Uterus (tissue), 3 donors: ENCODE measurements at regions not wholly inside any gene's neighbourhood (a gene's known extent, or its start where the extent isn't known, plus 50 kb on each side); places are given as distances from the start of the nearest gene placed in this dataset.

ENCODE experiments used
- DNase-seq, 2 donors: peaks; one replicate each; pipeline ENCODE4 v3.0.0-alpha.2; 2019 to 2020
- H3K27ac ChIP-seq, 2 donors: fragments of 200-600 bp; sonication (generic); 1 replicate in 1 of 2; 2 replicates in 1 of 2; pipeline ENCODE4 v1.5.1; 2016 to 2018
- H3K27me3 ChIP-seq, 2 donors: fragments of 200-600 bp; sonication (generic); one replicate each; pipeline ENCODE4 v1.5.1; 2018 to 2019; ENCODE audit warnings: control low read depth in 1 of 2
- H3K36me3 ChIP-seq, 2 donors: fragments of 200-600 bp; sonication (generic); one replicate each; pipeline ENCODE4 v1.5.1; 2019; ENCODE audit warnings: control low read depth in 1 of 2
- H3K4me1 ChIP-seq, 2 donors: fragments of 200-600 bp; sonication (generic); one replicate each; pipeline ENCODE4 v1.5.1; 2018 to 2019; ENCODE audit warnings: control low read depth in 1 of 2
- H3K4me3 ChIP-seq, 2 donors: fragments of 200-600 bp; sonication (generic); 1 replicate in 1 of 2; 2 replicates in 1 of 2; pipeline ENCODE4 v1.5.1; 2018 to 2019; ENCODE audit warnings: mild to moderate bottlenecking in 1 of 2
- H3K9me3 ChIP-seq, 2 donors: fragments of 200-600 bp; sonication (generic); one replicate each; pipeline ENCODE4 v1.5.1; 2019; ENCODE audit warnings: control low read depth in 1 of 2
- CTCF ChIP-seq, 4 experiments: fragments of 200-600 bp in 2 of 4; fragments of 450-650 bp in 2 of 4; sonication (generic) in 2 of 4; IDR thresholded peaks; one replicate each; pipeline ENCODE4 v1.5.1; 2016 to 2019; ENCODE audit warnings: antibody characterized with exemption in 4 of 4, mild to moderate bottlenecking in 2 of 4, moderate library complexity in 1 of 4
- POLR2A ChIP-seq, 2 donors: fragments of 450-650 bp; IDR thresholded peaks; one replicate each; pipeline ENCODE4 v1.6.1; 2016; ENCODE audit warnings: antibody characterized with exemption in 2 of 2, mild to moderate bottlenecking in 1 of 2, moderate library complexity in 1 of 2
- intact Hi-C: fragments of 100-400 bp; cut with DNase I; formaldehyde crosslinking; loops from one replicate; pipeline ENCODE4 v1.15.1; 2023; ENCODE audit warnings: low total_unique reads
- donor health status: DM: yes; HTN: yes; CAD: no.

GRCh38 chr5:175163586-175164275 is 280.3 kb downstream of the DRD1 start:
- no peaks in the 10 kb centered on the region for H3K4me1 ChIP-seq
- no peaks in the 10 kb centered on the region for H3K36me3 ChIP-seq
- H3K9me3 ChIP-seq = no peaks in the 10 kb centered on the region
- intact Hi-C loops = no loop called here
- no peak for TF ChIP-seq POLR2A (IDR thresholded peaks at IDR 0.05)
- TF ChIP-seq CTCF (IDR thresholded peaks at IDR 0.05) = no peak
- H3K27me3 ChIP-seq = no peaks in the 10 kb centered on the region
- H3K27ac ChIP-seq = no peak overlapping the region
- DNase-seq = no peak
- H3K4me3 ChIP-seq = no peak overlapping the region

GRCh38 chr5:175162036-175162435 is 281.9 kb downstream of the DRD1 start:
- no peak overlapping the region for H3K27ac ChIP-seq
- H3K27me3 ChIP-seq = no peaks in the 10 kb centered on the region
- H3K36me3 ChIP-seq = no peaks in the 10 kb centered on the region
- intact Hi-C loops = no loop called here
- H3K4me3 ChIP-seq = no peak overlapping the region
- no peaks in the 10 kb centered on the region for H3K9me3 ChIP-seq
- TF ChIP-seq POLR2A (IDR thresholded peaks at IDR 0.05) (no peak), CTCF (IDR thresholded peaks at IDR 0.05) (no peak)
- no peak for DNase-seq
- H3K4me1 ChIP-seq = no peaks in the 10 kb centered on the region

- no peak overlapping the region for H3K4me3 ChIP-seq
- no peaks in the 10 kb centered on the region for H3K9me3 ChIP-seq
- H3K27ac ChIP-seq = no peak overlapping the region
- no peaks in the 10 kb centered on the region for H3K36me3 ChIP-seq
- H3K4me1 ChIP-seq = no peaks in the 10 kb centered on the region
- no peak for DNase-seq
- no peaks in the 10 kb centered on the region for H3K27me3 ChIP-seq
- TF ChIP-seq POLR2A (IDR thresholded peaks at IDR 0.05) (no peak), CTCF (IDR thresholded peaks at IDR 0.05) (no peak)
- intact Hi-C loops = no loop called here
Observed at GRCh38 chr5:175159956-175160355, 284.0 kb downstream of the DRD1 start.

- DNase-seq = no peak
- intact Hi-C loops = no loop called here
- TF ChIP-seq POLR2A (IDR thresholded peaks at IDR 0.05) (no peak), CTCF (IDR thresholded peaks at IDR 0.05) (no peak)
- H3K4me3 ChIP-seq = no peak overlapping the region
- no peaks in the 10 kb centered on the region for H3K4me1 ChIP-seq
- H3K9me3 ChIP-seq = peaks cover 0 to 5% of the 10 kb centered on the region in 2 donors
- no peaks in the 10 kb centered on the region for H3K36me3 ChIP-seq
- H3K27ac ChIP-seq = no peak overlapping the region
- H3K27me3 ChIP-seq = no peaks in the 10 kb centered on the region
Observed at GRCh38 chr5:175148636-175149172, 295.3 kb downstream of the DRD1 start.

- Histone ChIP-seq H3K4me1 (no peaks in the 10 kb centered on the region), H3K4me3 (no peak overlapping the region), H3K9me3 (peaks cover 0 to 5% of the 10 kb centered on the region in 2 donors), H3K27me3 (no peaks in the 10 kb centered on the region), H3K27ac (no peak overlapping the region), H3K36me3 (no peaks in the 10 kb centered on the region)
- DNase-seq = no peak
- TF ChIP-seq POLR2A (IDR thresholded peaks at IDR 0.05) (no peak), CTCF (IDR thresholded peaks at IDR 0.05) (no peak)
- intact Hi-C loops = no loop called here
Observed at GRCh38 chr5:175146733-175147132, 297.2 kb downstream of the DRD1 start.
